ENCODE measurements at regions not wholly inside any gene's neighbourhood (a gene's known extent, or its start where the extent isn't known, plus 50 kb on each side); places are given as distances from the start of the nearest gene placed in this dataset.

- TF ChIP-seq TCF12 (IDR thresholded peaks at IDR 0.05; ENCODE audit: low read depth) = no peak
- TF ChIP-seq EGR1 (IDR thresholded peaks at IDR 0.05) = 0 out of 2 replicates have a peak, but pooled peaks have one; percentile 48
Observed at GRCh38 chr12:46100551-46101484, 110.4 kb upstream of the SCAF11 start.

DNA sequence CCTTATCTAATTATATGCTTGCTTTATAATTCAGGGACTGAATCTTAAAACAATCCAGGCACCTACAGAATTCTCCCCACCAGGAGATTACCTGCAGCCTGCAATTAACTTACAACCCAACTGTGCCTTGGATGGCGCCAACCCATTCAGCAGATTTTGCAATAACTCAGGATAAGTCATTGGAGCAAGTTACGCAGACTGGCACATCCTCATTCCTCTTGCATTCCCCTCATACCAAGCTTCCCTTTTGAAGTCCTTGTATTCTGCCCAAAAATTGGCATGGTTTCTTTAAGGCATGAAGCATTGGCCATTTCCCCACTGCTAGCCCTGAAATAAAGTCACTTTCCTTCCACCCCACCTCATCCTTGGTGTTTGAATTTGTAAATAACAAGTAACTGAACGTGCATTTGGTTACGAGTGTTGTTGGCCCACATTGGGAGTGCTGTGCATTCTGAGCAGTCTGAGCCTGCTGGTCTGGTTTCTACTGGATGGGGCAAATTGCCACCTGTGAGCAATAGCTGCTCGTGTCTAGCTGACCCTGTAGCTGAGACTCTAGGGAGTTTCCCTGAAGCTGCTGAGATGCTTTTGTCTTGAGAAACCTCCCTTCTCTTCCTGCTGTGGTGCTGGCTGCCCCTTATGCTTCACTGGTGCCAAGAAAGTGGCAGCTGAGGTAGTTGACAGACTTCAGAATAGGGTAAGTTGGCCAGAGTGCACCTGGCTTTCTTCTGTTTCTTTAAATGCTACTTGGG is 99.2 kb upstream of the SCAF11 start:
- no peak for TF ChIP-seq RAD21 (IDR thresholded peaks at IDR 0.05; ENCODE audit: low read depth)
- TF ChIP-seq FOXM1 (IDR thresholded peaks at IDR 0.05; ENCODE audit: borderline replicate concordance, low read depth) = peak; percentile 42; the same call in 1 of the 2 replicates
- TF ChIP-seq MAX (IDR thresholded peaks at IDR 0.05) = peak; percentile 42; the same call in 1 of the 2 replicates
- TF ChIP-seq EP300 (IDR thresholded peaks at IDR 0.05; ENCODE audit: borderline replicate concordance) = peak; percentile 62; the same call in 1 of the 2 replicates
- TF ChIP-seq TEAD4 (IDR thresholded peaks at IDR 0.05) = peak; percentile 96
- 0 out of 2 replicates have a peak, but pooled peaks have one; percentile 46 for TF ChIP-seq TCF12 (IDR thresholded peaks at IDR 0.05; ENCODE audit: low read depth)
- peak; percentile 87 for TF ChIP-seq CEBPB (IDR thresholded peaks at IDR 0.05)
- TF ChIP-seq REST (IDR thresholded peaks at IDR 0.05; ENCODE audit: low read depth) = no peak
- peak; percentile 57 for TF ChIP-seq NFIC (IDR thresholded peaks at IDR 0.05)

- no peak for TF ChIP-seq CREB1 (IDR thresholded peaks at IDR 0.05; ENCODE audit: low read depth)
- TF ChIP-seq EP300 (IDR thresholded peaks at IDR 0.05; ENCODE audit: borderline replicate concordance) = no peak
- no peak for TF ChIP-seq CEBPB (IDR thresholded peaks at IDR 0.05)
- TF ChIP-seq EGR1 (IDR thresholded peaks at IDR 0.05) = no peak
- no peak for TF ChIP-seq NFIC (IDR thresholded peaks at IDR 0.05)
- no peak for TF ChIP-seq TAF1 (IDR thresholded peaks at IDR 0.05; ENCODE audit: low read depth)
- no peak for TF ChIP-seq RAD21 (IDR thresholded peaks at IDR 0.05; ENCODE audit: low read depth)
- TF ChIP-seq TCF12 (IDR thresholded peaks at IDR 0.05; ENCODE audit: low read depth) = no peak
- TF ChIP-seq MAX (IDR thresholded peaks at IDR 0.05) = no peak
- TF ChIP-seq, protein P1, sequence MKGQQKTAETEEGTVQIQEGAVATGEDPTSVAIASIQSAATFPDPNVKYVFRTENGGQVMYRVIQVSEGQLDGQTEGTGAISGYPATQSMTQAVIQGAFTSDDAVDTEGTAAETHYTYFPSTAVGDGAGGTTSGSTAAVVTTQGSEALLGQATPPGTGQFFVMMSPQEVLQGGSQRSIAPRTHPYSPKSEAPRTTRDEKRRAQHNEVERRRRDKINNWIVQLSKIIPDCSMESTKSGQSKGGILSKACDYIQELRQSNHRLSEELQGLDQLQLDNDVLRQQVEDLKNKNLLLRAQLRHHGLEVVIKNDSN (IDR thresholded peaks at IDR 0.05) = no peak
- TF ChIP-seq REST (IDR thresholded peaks at IDR 0.05; ENCODE audit: low read depth) = no peak
- TF ChIP-seq FOXM1 (IDR thresholded peaks at IDR 0.05; ENCODE audit: borderline replicate concordance, low read depth) = no peak
Observed at GRCh38 chr12:46087916-46088439, 97.6 kb upstream of the SCAF11 start.

DNA sequence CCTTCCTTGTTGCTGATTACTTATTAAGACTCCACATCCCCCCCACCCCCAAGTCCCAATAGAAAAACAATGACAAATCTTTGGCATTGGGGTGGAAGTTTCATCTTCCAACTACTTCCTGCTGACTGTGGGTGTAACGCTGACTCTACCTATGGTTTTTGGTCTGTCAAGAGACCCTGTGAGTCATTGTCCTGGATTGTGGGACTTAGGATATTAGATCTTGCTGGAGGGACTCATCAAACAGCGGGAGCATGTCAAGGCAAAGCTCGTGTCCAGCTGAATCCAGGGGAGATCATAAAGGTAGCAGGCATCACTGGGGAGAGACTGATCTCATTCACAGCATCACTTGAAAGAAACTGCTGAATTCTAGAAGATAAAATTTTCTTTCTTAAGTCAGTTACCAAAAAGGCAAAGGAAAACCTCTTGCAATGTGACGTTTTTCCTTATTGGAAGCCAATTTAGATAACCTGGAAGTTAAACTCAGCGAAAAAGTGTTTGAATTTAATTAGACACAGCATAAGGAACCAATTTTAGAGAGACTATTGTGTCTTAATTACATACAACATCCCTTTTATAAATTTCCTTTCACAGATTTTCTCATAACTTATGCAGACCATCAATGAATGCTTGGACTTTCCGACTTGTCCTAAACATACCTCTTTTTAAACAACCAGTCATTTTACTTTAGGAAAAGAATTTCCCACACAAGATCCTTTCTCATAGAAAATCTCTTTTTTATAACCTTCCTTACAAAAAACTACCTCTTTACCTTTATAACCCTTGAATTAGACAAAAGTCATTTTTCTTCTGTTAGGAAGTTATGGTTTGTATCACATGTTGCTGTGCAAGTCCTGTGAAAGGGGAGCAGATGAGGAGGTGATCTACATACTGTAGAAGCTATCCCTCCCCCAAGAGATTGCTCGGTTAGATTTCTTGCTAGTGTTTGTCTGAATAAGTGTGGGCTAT is 94.6 kb upstream of the SCAF11 start:
- no peak for TF ChIP-seq EGR1 (IDR thresholded peaks at IDR 0.05)
- no peak for TF ChIP-seq CREB1 (IDR thresholded peaks at IDR 0.05; ENCODE audit: low read depth)
- no peak for TF ChIP-seq NFIC (IDR thresholded peaks at IDR 0.05)
- no peak for TF ChIP-seq REST (IDR thresholded peaks at IDR 0.05; ENCODE audit: low read depth)
- no peak for TF ChIP-seq FOXM1 (IDR thresholded peaks at IDR 0.05; ENCODE audit: borderline replicate concordance, low read depth)
- no peak for TF ChIP-seq YY1 (IDR thresholded peaks at IDR 0.05; ENCODE audit: low read depth)
- no peak for TF ChIP-seq CEBPB (IDR thresholded peaks at IDR 0.05)
- no peak for TF ChIP-seq RAD21 (IDR thresholded peaks at IDR 0.05; ENCODE audit: low read depth)
- TF ChIP-seq MAX (IDR thresholded peaks at IDR 0.05) = no peak
- TF ChIP-seq EP300 (IDR thresholded peaks at IDR 0.05; ENCODE audit: borderline replicate concordance) = no peak
- TF ChIP-seq TAF1 (IDR thresholded peaks at IDR 0.05; ENCODE audit: low read depth) = no peak
- TF ChIP-seq ZBTB7A (IDR thresholded peaks at IDR 0.05; ENCODE audit: low read depth) = no peak
- TF ChIP-seq, protein P1 (IDR thresholded peaks at IDR 0.05) = no peak
- TF ChIP-seq TCF12 (IDR thresholded peaks at IDR 0.05; ENCODE audit: low read depth) = no peak
- TF ChIP-seq TEAD4 (IDR thresholded peaks at IDR 0.05) = no peak
